ENCODE measurements at regions not wholly inside any gene's neighbourhood (a gene's known extent, or its start where the extent isn't known, plus 50 kb on each side); places are given as distances from the start of the nearest gene placed in this dataset.

DNA sequence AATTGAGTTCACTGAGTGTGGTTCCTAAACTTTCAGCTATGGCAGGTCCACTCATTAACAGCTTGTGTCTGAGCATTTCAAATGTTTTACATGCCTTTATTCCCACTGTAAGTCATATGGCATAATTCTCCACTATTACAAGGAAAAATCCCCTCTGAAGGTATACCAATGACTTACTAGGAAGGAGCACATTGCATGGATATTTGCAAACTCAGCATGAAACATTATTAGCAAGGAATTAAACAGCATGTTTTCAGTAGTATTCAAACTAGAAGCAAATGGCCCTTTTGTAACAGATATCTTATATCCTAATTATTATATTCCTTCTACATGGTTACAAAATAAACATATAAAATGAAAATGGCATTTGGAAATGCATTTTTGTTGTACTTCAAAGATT, 566.4 kb upstream of the CCNG1 start:
- no peak for TF ChIP-seq POLR2A (IDR thresholded peaks at IDR 0.05)
- TF ChIP-seq, protein P1, sequence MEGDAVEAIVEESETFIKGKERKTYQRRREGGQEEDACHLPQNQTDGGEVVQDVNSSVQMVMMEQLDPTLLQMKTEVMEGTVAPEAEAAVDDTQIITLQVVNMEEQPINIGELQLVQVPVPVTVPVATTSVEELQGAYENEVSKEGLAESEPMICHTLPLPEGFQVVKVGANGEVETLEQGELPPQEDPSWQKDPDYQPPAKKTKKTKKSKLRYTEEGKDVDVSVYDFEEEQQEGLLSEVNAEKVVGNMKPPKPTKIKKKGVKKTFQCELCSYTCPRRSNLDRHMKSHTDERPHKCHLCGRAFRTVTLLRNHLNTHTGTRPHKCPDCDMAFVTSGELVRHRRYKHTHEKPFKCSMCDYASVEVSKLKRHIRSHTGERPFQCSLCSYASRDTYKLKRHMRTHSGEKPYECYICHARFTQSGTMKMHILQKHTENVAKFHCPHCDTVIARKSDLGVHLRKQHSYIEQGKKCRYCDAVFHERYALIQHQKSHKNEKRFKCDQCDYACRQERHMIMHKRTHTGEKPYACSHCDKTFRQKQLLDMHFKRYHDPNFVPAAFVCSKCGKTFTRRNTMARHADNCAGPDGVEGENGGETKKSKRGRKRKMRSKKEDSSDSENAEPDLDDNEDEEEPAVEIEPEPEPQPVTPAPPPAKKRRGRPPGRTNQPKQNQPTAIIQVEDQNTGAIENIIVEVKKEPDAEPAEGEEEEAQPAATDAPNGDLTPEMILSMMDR (IDR thresholded peaks at IDR 0.05): no peak

All from breast epithelium (tissue), 3 donors.